Adrenal gland (tissue), 9 donors: ENCODE measurements at regions not wholly inside any gene's neighbourhood (a gene's known extent, or its start where the extent isn't known, plus 50 kb on each side); places are given as distances from the start of the nearest gene placed in this dataset.

ENCODE experiments used
- DNase-seq, 7 donors: peaks; one replicate each; pipeline ENCODE4 v3.0.0-alpha.2; 2019 to 2020
- H3K27ac ChIP-seq, 5 donors: fragments of 200-600 bp; sonication (generic) in 4 of 5; 1 replicate in 3 of 5; 2 replicates in 2 of 5; pipeline versions ENCODE4 v1.5.1 to v1.8.0; 2016 to 2020; ENCODE audit warnings: mild to moderate bottlenecking in 1 of 5
- H3K27me3 ChIP-seq: fragments of 200-600 bp; 2 replicates; pipeline ENCODE4 v1.8.0; 2021
- H3K36me3 ChIP-seq, 2 donors: fragments of 200-600 bp; replicated peaks in 1 of 2; 1 replicate in 1 of 2; 2 replicates in 1 of 2; pipeline versions ENCODE4 v1.5.1 to v1.8.0; 2018 to 2022
- H3K4me1 ChIP-seq, 2 donors: fragments of 200-600 bp; replicated peaks in 1 of 2; 1 replicate in 1 of 2; 2 replicates in 1 of 2; pipeline versions ENCODE4 v1.5.1 to v1.8.0; 2018 to 2021
- H3K4me3 ChIP-seq, 4 donors: fragments of 200-600 bp; sonication (generic) in 3 of 4; one replicate each; pipeline ENCODE4 v1.5.1; 2016 to 2018
- H3K9me3 ChIP-seq, 3 donors: fragments of 200-600 bp; sonication (generic) in 1 of 3; replicated peaks in 1 of 3; 1 replicate in 2 of 3; 2 replicates in 1 of 3; pipeline versions ENCODE4 v1.5.1 to v1.8.0; 2016 to 2021
- POLR2A ChIP-seq, 2 donors: fragments of 450-650 bp; IDR thresholded peaks; one replicate each; pipeline ENCODE4 v1.6.1; 2017; ENCODE audit warnings: antibody characterized with exemption in 2 of 2, mild to moderate bottlenecking in 2 of 2, moderate library complexity in 1 of 2
- WGBS, 4 donors: extraction: QIAGEN DNeasy Blood & Tissue Kit in 2 of 4; methylation state at CpG; one replicate each; pipeline versions ENCODE4 v1.1.5 to v1.1.7; 2013 to 2017; 5-methylcytosine and 5-hydroxymethylcytosine counted together
- intact Hi-C, 2 donors: fragments of 100-400 bp; cut with DNase I; formaldehyde crosslinking; loops; one replicate each; pipeline versions ENCODE4 v1.14.1 to v1.15.0; 2022 to 2023
- TF ChIP-seq, protein P1 (sequence below), 6 experiments: fragments of 450-650 bp in 4 of 6; fragments of 200-600 bp in 2 of 6; sonication (generic) in 1 of 6; IDR thresholded peaks; 1 replicate in 5 of 6; 2 replicates in 1 of 6; pipeline versions ENCODE4 v1.5.1 to v1.8.0; 2016 to 2021; ENCODE audit warnings: antibody characterized with exemption in 6 of 6, mild to moderate bottlenecking in 2 of 6, moderate library complexity in 1 of 6
- donor health status: healthy with polysubstance abuse.
- donor health status: Bipolar disorder and iron deficiency.
- donor health status: DM: yes; HTN: yes; CAD: no.
- donor health status: DM: no; HTN: no; CAD: no.
- donor health status: DM: no; HTN: no; CAD: no.

GRCh38 chr16:13680021-13680889 lies 239.7 kb upstream of the ERCC4 start:
- Histone ChIP-seq H3K4me1 (no peaks in the 10 kb centered on the region), H3K36me3 (no peaks in the 10 kb centered on the region), H3K27ac (no peak overlapping the region), H3K27me3 (no peaks in the 10 kb centered on the region), H3K9me3 (no peaks in the 10 kb centered on the region), H3K4me3 (no peak overlapping the region)
- no peak for DNase-seq
- intact Hi-C loops = no loop called here
- no peak for TF ChIP-seq POLR2A (IDR thresholded peaks at IDR 0.05)
- TF ChIP-seq, protein P1, sequence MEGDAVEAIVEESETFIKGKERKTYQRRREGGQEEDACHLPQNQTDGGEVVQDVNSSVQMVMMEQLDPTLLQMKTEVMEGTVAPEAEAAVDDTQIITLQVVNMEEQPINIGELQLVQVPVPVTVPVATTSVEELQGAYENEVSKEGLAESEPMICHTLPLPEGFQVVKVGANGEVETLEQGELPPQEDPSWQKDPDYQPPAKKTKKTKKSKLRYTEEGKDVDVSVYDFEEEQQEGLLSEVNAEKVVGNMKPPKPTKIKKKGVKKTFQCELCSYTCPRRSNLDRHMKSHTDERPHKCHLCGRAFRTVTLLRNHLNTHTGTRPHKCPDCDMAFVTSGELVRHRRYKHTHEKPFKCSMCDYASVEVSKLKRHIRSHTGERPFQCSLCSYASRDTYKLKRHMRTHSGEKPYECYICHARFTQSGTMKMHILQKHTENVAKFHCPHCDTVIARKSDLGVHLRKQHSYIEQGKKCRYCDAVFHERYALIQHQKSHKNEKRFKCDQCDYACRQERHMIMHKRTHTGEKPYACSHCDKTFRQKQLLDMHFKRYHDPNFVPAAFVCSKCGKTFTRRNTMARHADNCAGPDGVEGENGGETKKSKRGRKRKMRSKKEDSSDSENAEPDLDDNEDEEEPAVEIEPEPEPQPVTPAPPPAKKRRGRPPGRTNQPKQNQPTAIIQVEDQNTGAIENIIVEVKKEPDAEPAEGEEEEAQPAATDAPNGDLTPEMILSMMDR (IDR thresholded peaks at IDR 0.05) = no peak
- WGBS, 4 donors = 49 to 61% (median 58%) methylated on average over 1 of the region's 1 CpG

- Histone ChIP-seq H3K27me3 (no peaks in the 10 kb centered on the region), H3K36me3 (no peaks in the 10 kb centered on the region), H3K4me1 (no peaks in the 10 kb centered on the region), H3K4me3 (no peak overlapping the region), H3K9me3 (no peaks in the 10 kb centered on the region), H3K27ac (no peak overlapping the region)
- WGBS, 4 donors = 52 to 67% (median 58%) methylated on average over 5 of the region's 5 CpGs
- DNase-seq = no peak
- TF ChIP-seq, protein P1 (IDR thresholded peaks at IDR 0.05) = no peak
- no peak for TF ChIP-seq POLR2A (IDR thresholded peaks at IDR 0.05)
- intact Hi-C loops = no loop called here
These were observed 235.0 kb upstream of the ERCC4 start for GRCh38 chr16:13684819-13685563.

DNA sequence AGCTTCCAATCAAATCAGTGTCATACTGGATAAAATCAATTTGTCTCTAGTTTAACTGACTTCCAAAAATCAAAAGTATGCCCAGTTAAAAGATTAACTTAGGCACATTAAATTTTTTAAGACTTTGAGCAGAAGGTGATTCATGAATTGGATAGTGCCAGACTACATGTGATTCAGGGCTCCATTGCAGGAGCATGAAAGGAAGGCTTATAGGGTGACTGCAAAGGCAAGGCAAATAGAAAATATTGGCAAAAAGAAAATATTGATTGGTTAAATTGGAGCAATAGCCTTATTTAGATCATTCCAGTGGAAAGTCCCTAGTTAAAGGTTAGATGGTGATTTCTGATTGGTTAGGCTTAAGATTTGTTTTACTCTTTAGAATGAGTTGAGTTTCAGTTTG lies 223.9 kb upstream of the ERCC4 start:
- Histone ChIP-seq H3K4me1 (no peaks in the 10 kb centered on the region), H3K9me3 (no peaks in the 10 kb centered on the region), H3K27me3 (no peaks in the 10 kb centered on the region), H3K4me3 (no peak overlapping the region), H3K27ac (no peak overlapping the region), H3K36me3 (no peaks in the 10 kb centered on the region)
- DNase-seq = no peak
- intact Hi-C loops = no loop called here
- TF ChIP-seq, protein P1 (IDR thresholded peaks at IDR 0.05) = no peak
- TF ChIP-seq POLR2A (IDR thresholded peaks at IDR 0.05) = no peak

DNA sequence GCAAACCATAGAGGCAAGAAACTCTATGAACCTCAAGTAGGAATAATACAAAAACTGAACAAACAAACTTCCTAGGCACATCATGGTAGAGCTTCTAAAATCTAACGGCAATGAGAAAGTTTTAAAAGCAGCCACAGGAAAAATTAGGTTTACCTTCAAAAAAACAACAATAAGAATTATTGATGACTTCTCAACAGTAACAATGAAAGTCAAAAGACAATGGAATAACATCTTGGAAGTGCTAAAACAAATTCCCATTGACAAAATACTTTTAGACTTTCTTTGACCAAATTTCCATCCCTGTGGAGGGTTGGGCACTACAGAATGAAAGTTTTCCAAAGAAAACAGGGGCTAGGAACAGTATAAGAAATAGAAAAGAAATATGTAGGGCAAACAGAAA lies 222.9 kb upstream of the ERCC4 start:
- Histone ChIP-seq H3K4me1 (no peaks in the 10 kb centered on the region), H3K36me3 (no peaks in the 10 kb centered on the region), H3K27me3 (no peaks in the 10 kb centered on the region), H3K4me3 (no peak overlapping the region), H3K27ac (no peak overlapping the region), H3K9me3 (no peaks in the 10 kb centered on the region)
- 80 to 100% (median 89%) methylated on average over 1 of the region's 1 CpG for WGBS, 4 donors
- no peak for TF ChIP-seq POLR2A (IDR thresholded peaks at IDR 0.05)
- TF ChIP-seq, protein P1 (IDR thresholded peaks at IDR 0.05) = no peak
- intact Hi-C loops = no loop called here
- no peak for DNase-seq
